H9 (cell line): ENCODE measurements at regions not wholly inside any gene's neighbourhood (a gene's known extent, or its start where the extent isn't known, plus 50 kb on each side); places are given as distances from the start of the nearest gene placed in this dataset.

Experiments
- DNase-seq: peaks from one replicate; pipeline ENCODE4 v3.0.0-alpha.2; 2017
- H2AFZ ChIP-seq: one replicate; pipeline ENCODE4 v1.6.1; 2013; ENCODE audit warnings: mild to moderate bottlenecking, low read length, control low read depth, moderate library complexity
- H2AK5ac ChIP-seq: 2 replicates; pipeline ENCODE4 v1.6.1; 2013; ENCODE audit warnings: low read length, control low read depth, mixed read lengths; ENCODE audit not compliant: insufficient read length
- H2BK120ac ChIP-seq: one replicate; pipeline ENCODE4 v1.6.1; 2013; ENCODE audit warnings: low read depth, mild to moderate bottlenecking, low read length, control low read depth, inconsistent platforms; ENCODE audit not compliant: poor library complexity, severe bottlenecking
- H2BK12ac ChIP-seq: 2 replicates; pipeline ENCODE4 v1.6.1; 2013; ENCODE audit warnings: low read length, control low read depth, mixed read lengths, low read depth; ENCODE audit not compliant: insufficient read length
- H2BK15ac ChIP-seq: 2 replicates; pipeline ENCODE4 v1.6.1; 2013; ENCODE audit warnings: low read depth, low read length, control low read depth
- H2BK20ac ChIP-seq: one replicate; pipeline ENCODE4 v1.6.1; 2013; ENCODE audit warnings: low read depth, mild to moderate bottlenecking, low read length, control low read depth, inconsistent platforms; ENCODE audit not compliant: poor library complexity, severe bottlenecking
- H2BK5ac ChIP-seq: 2 replicates; pipeline ENCODE4 v1.6.1; 2013; ENCODE audit warnings: low read length, control low read depth, mixed read lengths; ENCODE audit not compliant: insufficient read length
- H3K14ac ChIP-seq: 2 replicates; pipeline ENCODE4 v1.6.1; 2013; ENCODE audit warnings: low read length, control low read depth; ENCODE audit not compliant: insufficient read depth
- H3K18ac ChIP-seq: 2 replicates; pipeline ENCODE4 v1.6.1; 2013; ENCODE audit warnings: low read depth, mild to moderate bottlenecking, mixed read lengths, low read length, control low read depth; ENCODE audit not compliant: insufficient read length
- H3K23ac ChIP-seq: 2 replicates; pipeline ENCODE4 v1.6.1; 2013; ENCODE audit warnings: low read length, control low read depth, mixed read lengths, low read depth; ENCODE audit not compliant: insufficient read length
- H3K23me2 ChIP-seq: 2 replicates; pipeline ENCODE4 v1.6.1; 2013; ENCODE audit warnings: low read depth, mild to moderate bottlenecking, mixed read lengths, low read length, control low read depth; ENCODE audit not compliant: insufficient read length, poor library complexity, severe bottlenecking
- H3K27ac ChIP-seq: 2 replicates; pipeline ENCODE4 v1.5.1; 2013; ENCODE audit warnings: low read length, control low read depth, mixed read lengths, low read depth; ENCODE audit not compliant: insufficient read length
- H3K27me3 ChIP-seq: 2 replicates; pipeline ENCODE4 v1.6.1; 2013; ENCODE audit warnings: low read length, control low read depth, inconsistent platforms; ENCODE audit not compliant: insufficient read depth
- H3K4ac ChIP-seq: 2 replicates; pipeline ENCODE4 v1.6.1; 2013; ENCODE audit warnings: low read depth, mild to moderate bottlenecking, control low read depth, inconsistent platforms, low read length, moderate library complexity
- H3K4me1 ChIP-seq: 2 replicates; pipeline ENCODE4 v1.6.1; 2013; ENCODE audit warnings: low read length, control low read depth, inconsistent platforms; ENCODE audit not compliant: insufficient read depth
- H3K4me2 ChIP-seq: 2 replicates; pipeline ENCODE4 v1.6.1; 2013; ENCODE audit warnings: low read length, control low read depth, mixed read lengths; ENCODE audit not compliant: insufficient read length, insufficient read depth
- H3K56ac ChIP-seq: 2 replicates; pipeline ENCODE4 v1.6.1; 2013; ENCODE audit warnings: low read depth, mild to moderate bottlenecking, mixed read lengths, low read length, control low read depth; ENCODE audit not compliant: insufficient read length
- H3K79me1 ChIP-seq: 2 replicates; pipeline ENCODE4 v1.6.1; 2013; ENCODE audit warnings: low read depth, mild to moderate bottlenecking, moderate library complexity, low read length, control low read depth, inconsistent platforms; ENCODE audit not compliant: insufficient read depth, poor library complexity, severe bottlenecking
- H3K79me2 ChIP-seq: 2 replicates; pipeline ENCODE4 v1.6.1; 2013; ENCODE audit warnings: low read length, control low read depth, inconsistent platforms; ENCODE audit not compliant: insufficient read depth
- H3K9ac ChIP-seq: 2 replicates; pipeline ENCODE4 v1.6.1; 2013; ENCODE audit warnings: low read length, control low read depth, mixed read lengths; ENCODE audit not compliant: insufficient read length; ENCODE audit errors: extremely low read depth
- H3K9me3 ChIP-seq: one replicate; pipeline ENCODE4 v1.6.1; 2013; ENCODE audit warnings: low read depth, low read length, inconsistent platforms; ENCODE audit not compliant: control insufficient read depth
- H3T11ph ChIP-seq: one replicate; pipeline ENCODE4 v1.6.1; 2013; ENCODE audit warnings: mild to moderate bottlenecking, low read length, control low read depth, inconsistent platforms
- H4K20me1 ChIP-seq: one replicate; pipeline ENCODE4 v1.6.1; 2013; ENCODE audit not compliant: control insufficient read depth, insufficient read length, insufficient read depth
- H4K5ac ChIP-seq: 2 replicates; pipeline ENCODE4 v1.6.1; 2013; ENCODE audit warnings: low read depth, mild to moderate bottlenecking, mixed read lengths, low read length, control low read depth; ENCODE audit not compliant: insufficient read length
- H4K8ac ChIP-seq: replicated peaks from 2 replicates; pipeline ENCODE4 v1.6.1; 2013; ENCODE audit warnings: low read length, control low read depth, mixed read lengths, low read depth; ENCODE audit not compliant: insufficient read length
- H4K91ac ChIP-seq: 2 replicates; pipeline ENCODE4 v1.6.1; 2013; ENCODE audit warnings: low read depth, mild to moderate bottlenecking, moderate library complexity, mixed read lengths, low read length, control low read depth; ENCODE audit not compliant: insufficient read length
- H3K27ac Mint-ChIP-seq, 3 experiments: 2 replicates in 2 of 3; 3 replicates in 1 of 3; pipeline ENCODE4 v1.8.0; 2020 to 2021; ENCODE audit warnings: mixed read lengths in 3 of 3, mild to moderate bottlenecking in 1 of 3, moderate library complexity in 1 of 3
- H3K27me3 Mint-ChIP-seq: 2 replicates; pipeline ENCODE4 v1.8.0; 2021; ENCODE audit warnings: low read depth, mild to moderate bottlenecking, moderate library complexity, mixed read lengths
- H3K36me3 Mint-ChIP-seq, 3 experiments: 2 replicates in 2 of 3; 3 replicates in 1 of 3; pipeline ENCODE4 v1.8.0; 2020 to 2021; ENCODE audit warnings: low read depth in 3 of 3, mixed read lengths in 3 of 3; ENCODE audit not compliant: insufficient read depth in 1 of 3
- H3K4me1 Mint-ChIP-seq, 2 experiments: 2 replicates each; pipeline ENCODE4 v1.8.0; 2020; ENCODE audit warnings: mixed read lengths in 2 of 2
- H3K4me3 Mint-ChIP-seq, 2 experiments: 2 replicates in 1 of 2; 3 replicates in 1 of 2; pipeline ENCODE4 v1.8.0; 2020 to 2021; ENCODE audit warnings: mild to moderate bottlenecking in 2 of 2, mixed read lengths in 2 of 2, moderate library complexity in 1 of 2
- H3K9me3 Mint-ChIP-seq, 2 experiments: 2 replicates in 1 of 2; 3 replicates in 1 of 2; pipeline ENCODE4 v1.8.0; 2020; ENCODE audit warnings: mild to moderate bottlenecking in 2 of 2, mixed read lengths in 2 of 2, moderate library complexity in 1 of 2
- WGBS: extraction: QIAGEN DNeasy Blood & Tissue Kit; methylation state at CpG from one replicate; pipeline ENCODE4 v1.1.7; 2013; ENCODE audit warnings: missing lambda C conversion rate, low lambda C conversion rate, mixed read lengths; ENCODE audit not compliant: insufficient read length; ENCODE audit errors: extremely low coverage; 5-methylcytosine and 5-hydroxymethylcytosine counted together
- TF ChIP-seq, protein P1 (sequence below): fragments of 200-600 bp; sonication (generic); conservative IDR thresholded peaks from 3 replicates; pipeline ENCODE4 v1.8.0; 2021; ENCODE audit warnings: antibody characterized with exemption, mild to moderate bottlenecking

DNA sequence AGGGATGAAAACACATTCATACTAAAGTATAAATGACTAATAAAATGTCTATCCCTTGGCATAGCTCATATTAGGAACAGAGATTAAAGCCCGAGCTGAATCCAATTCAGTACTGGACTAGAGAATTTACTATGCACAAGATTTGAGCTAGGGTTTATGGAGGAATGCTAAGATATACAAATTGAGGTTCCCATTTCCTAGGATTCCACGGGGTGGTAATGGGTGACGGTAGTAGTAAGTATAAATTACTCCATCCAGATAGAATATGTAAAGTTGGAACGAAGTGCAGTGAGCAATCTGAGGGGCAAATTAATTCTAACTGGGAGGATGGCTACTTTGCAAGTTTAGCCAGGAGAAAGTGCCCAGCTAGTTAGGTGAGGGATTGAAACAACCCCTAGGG lies 156.5 kb downstream of the GAS1 start:
- Histone ChIP-seq H4K5ac (no peak overlapping the region), H2BK120ac (no peak overlapping the region), H2BK5ac (no peak overlapping the region), H2BK15ac (no peak overlapping the region), H3K9ac (no peak overlapping the region), H4K91ac (no peak overlapping the region), H3K79me2 (no peaks in the 10 kb centered on the region; the same call in 1 of the 2 replicates), H4K20me1 (no peaks in the 10 kb centered on the region), H3K23ac (no peak overlapping the region), H3K56ac (no peak overlapping the region), H2BK20ac (no peak overlapping the region), H3K4me1 (peaks cover 6% of the 10 kb centered on the region; the same call in 1 of the 2 replicates), H3K9me3 (no peaks in the 10 kb centered on the region), H3K27me3 (no peaks in the 10 kb centered on the region), H3K23me2 (no peaks in the 10 kb centered on the region), H3K4ac (no peak overlapping the region), H3K4me2 (no peak overlapping the region), H2BK12ac (no peak overlapping the region), H3K18ac (no peak overlapping the region), H3K79me1 (no peaks in the 10 kb centered on the region), H3K14ac (no peak overlapping the region), H3K27ac (no peak overlapping the region), H2AK5ac (no peak overlapping the region), H4K8ac (no peak overlapping the region), H3T11ph (no peak overlapping the region), H2AFZ (no peak overlapping the region)
- no peaks in the 10 kb centered on the region for H3K9me3 Mint-ChIP-seq
- no peaks in the 10 kb centered on the region; the same call in 1 of the 2 replicates for H3K27me3 Mint-ChIP-seq
- no peak for DNase-seq
- no CpG with 5 or more reads among the region's 4 CpGs for WGBS
- H3K27ac Mint-ChIP-seq = no peak overlapping the region; a peak in 1 of 7 replicates
- TF ChIP-seq, protein P1, sequence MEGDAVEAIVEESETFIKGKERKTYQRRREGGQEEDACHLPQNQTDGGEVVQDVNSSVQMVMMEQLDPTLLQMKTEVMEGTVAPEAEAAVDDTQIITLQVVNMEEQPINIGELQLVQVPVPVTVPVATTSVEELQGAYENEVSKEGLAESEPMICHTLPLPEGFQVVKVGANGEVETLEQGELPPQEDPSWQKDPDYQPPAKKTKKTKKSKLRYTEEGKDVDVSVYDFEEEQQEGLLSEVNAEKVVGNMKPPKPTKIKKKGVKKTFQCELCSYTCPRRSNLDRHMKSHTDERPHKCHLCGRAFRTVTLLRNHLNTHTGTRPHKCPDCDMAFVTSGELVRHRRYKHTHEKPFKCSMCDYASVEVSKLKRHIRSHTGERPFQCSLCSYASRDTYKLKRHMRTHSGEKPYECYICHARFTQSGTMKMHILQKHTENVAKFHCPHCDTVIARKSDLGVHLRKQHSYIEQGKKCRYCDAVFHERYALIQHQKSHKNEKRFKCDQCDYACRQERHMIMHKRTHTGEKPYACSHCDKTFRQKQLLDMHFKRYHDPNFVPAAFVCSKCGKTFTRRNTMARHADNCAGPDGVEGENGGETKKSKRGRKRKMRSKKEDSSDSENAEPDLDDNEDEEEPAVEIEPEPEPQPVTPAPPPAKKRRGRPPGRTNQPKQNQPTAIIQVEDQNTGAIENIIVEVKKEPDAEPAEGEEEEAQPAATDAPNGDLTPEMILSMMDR = peak; percentile 25; the same call in 1 of the 3 replicates
- H3K4me3 Mint-ChIP-seq = no peak overlapping the region
- peaks cover 14 to 18% of the 10 kb centered on the region in 2 experiments for H3K4me1 Mint-ChIP-seq
- no peaks in the 10 kb centered on the region for H3K36me3 Mint-ChIP-seq
